SH-SY5Y (cell line): ENCODE measurements at regions not wholly inside any gene's neighbourhood (a gene's known extent, or its start where the extent isn't known, plus 50 kb on each side); places are given as distances from the start of the nearest gene placed in this dataset.

Experiments
- GATA2 ChIP-seq: IDR thresholded peaks from 2 replicates; pipeline ENCODE4 v1.6.1; 2011; ENCODE audit warnings: mild to moderate bottlenecking, low read depth, low read length
- GATA3 ChIP-seq: IDR thresholded peaks from 2 replicates; pipeline ENCODE4 v1.6.1; 2011; ENCODE audit warnings: low read depth, mild to moderate bottlenecking, low read length, moderate library complexity

GRCh38 chr15:31250033-31250432 is 76.6 kb upstream of the KLF13 start:
- TF ChIP-seq GATA3 (no peak), GATA2 (no peak)
